Endothelial cell of umbilical vein (primary cell): ENCODE measurements at regions not wholly inside any gene's neighbourhood (a gene's known extent, or its start where the extent isn't known, plus 50 kb on each side); places are given as distances from the start of the nearest gene placed in this dataset.

Source experiments
- CTCF ChIP-seq, 2 donors: IDR thresholded peaks; 1 replicate in 1 of 2; 2 replicates in 1 of 2; pipeline ENCODE4 v1.5.1; 2011; ENCODE audit warnings: low read length in 2 of 2, mild to moderate bottlenecking in 2 of 2, moderate library complexity in 2 of 2, control low read depth in 1 of 2, inconsistent platforms in 1 of 2, low read depth in 1 of 2; ENCODE audit not compliant: insufficient read depth in 1 of 2; ENCODE audit errors: extremely low read depth in 1 of 2
- EZH2 ChIP-seq: IDR thresholded peaks from 2 replicates; pipeline ENCODE4 v1.6.1; 2012; ENCODE audit warnings: borderline replicate concordance, low read depth, mild to moderate bottlenecking, moderate library complexity, low read length, inconsistent platforms; ENCODE audit not compliant: severe bottlenecking
- FOS ChIP-seq: IDR thresholded peaks from 2 replicates; pipeline ENCODE4 v1.6.1; 2011; ENCODE audit warnings: mild to moderate bottlenecking, low read length, moderate library complexity, borderline replicate concordance; ENCODE audit not compliant: insufficient read depth
- MAX ChIP-seq: IDR thresholded peaks from 2 replicates; pipeline ENCODE4 v1.6.1; 2011; ENCODE audit not compliant: insufficient read depth, insufficient read length
- MYC ChIP-seq: IDR thresholded peaks from one replicate; pipeline ENCODE4 v1.6.1; 2011; ENCODE audit warnings: mild to moderate bottlenecking, low read depth, low read length
- POLR2A ChIP-seq: IDR thresholded peaks from 2 replicates; pipeline ENCODE4 v1.6.1; 2012; ENCODE audit warnings: low read depth, mild to moderate bottlenecking, control low read depth, low read length
- POLR2AphosphoS5 ChIP-seq: IDR thresholded peaks from 2 replicates; pipeline ENCODE4 v1.6.1; 2012; ENCODE audit warnings: low read depth, mild to moderate bottlenecking, control low read depth, low read length, moderate library complexity; ENCODE audit not compliant: insufficient read depth

- no peak for TF ChIP-seq POLR2AphosphoS5
- TF ChIP-seq CTCF (IDR thresholded peaks at IDR 0.05; ENCODE audit: extremely low read depth in 1 of 2, insufficient read depth in 1 of 2, low read depth in 1 of 2, low read length in 2 of 2): no peak
- no peak for TF ChIP-seq MAX
- no peak for TF ChIP-seq EZH2
- TF ChIP-seq FOS: peak; percentile 37
- TF ChIP-seq POLR2A: no peak
- no peak for TF ChIP-seq MYC
These were observed 190.2 kb upstream of the CDH11 start for GRCh38 chr16:65312071-65312470.
